GM21367 (cell line): ENCODE measurements at regions not wholly inside any gene's neighbourhood (a gene's known extent, or its start where the extent isn't known, plus 50 kb on each side); places are given as distances from the start of the nearest gene placed in this dataset.

Source experiments
- ATAC-seq: cut with Tn5 transposase; IDR thresholded peaks from one replicate; pipeline ENCODE4 v1.9.1; 2021; ENCODE audit not compliant: unreplicated experiment

DNA sequence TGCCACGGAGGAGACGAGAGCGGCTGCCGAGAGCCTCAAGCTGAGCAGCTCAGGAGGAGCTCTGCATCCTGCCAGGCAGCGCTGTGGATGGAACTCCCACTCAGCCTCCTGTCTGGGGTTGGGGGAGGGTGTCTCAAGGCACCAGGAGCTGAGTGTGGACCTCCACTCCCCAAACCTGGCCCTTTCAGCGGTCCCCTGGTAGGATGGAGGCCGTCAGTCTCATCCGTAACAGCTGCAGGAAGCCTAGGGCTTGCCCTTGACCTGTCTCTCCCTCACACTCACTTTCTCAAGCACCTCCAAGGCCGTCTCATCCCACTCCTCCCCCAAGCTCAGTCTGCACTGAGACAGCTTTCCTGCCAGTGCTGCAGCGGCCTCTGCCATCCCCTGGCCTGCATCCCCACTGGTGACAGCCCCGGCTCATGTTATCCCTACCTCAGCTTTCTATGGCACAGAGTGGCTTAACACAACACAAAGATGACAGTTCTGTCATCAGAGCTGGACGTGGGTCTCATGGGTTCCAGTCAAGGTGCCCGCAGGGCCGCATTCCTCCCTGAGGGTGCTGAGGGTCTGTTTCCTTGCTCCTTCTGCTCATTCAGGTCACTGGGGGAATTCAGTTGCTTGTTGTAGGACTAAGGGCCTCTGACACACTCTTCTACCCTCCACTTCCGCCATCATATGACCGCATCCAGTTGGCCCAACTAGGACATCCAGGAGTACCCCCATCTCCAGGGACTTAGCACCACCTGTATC lies 341.9 kb upstream of the B3GAT1 start:
- no peak for ATAC-seq

DNA sequence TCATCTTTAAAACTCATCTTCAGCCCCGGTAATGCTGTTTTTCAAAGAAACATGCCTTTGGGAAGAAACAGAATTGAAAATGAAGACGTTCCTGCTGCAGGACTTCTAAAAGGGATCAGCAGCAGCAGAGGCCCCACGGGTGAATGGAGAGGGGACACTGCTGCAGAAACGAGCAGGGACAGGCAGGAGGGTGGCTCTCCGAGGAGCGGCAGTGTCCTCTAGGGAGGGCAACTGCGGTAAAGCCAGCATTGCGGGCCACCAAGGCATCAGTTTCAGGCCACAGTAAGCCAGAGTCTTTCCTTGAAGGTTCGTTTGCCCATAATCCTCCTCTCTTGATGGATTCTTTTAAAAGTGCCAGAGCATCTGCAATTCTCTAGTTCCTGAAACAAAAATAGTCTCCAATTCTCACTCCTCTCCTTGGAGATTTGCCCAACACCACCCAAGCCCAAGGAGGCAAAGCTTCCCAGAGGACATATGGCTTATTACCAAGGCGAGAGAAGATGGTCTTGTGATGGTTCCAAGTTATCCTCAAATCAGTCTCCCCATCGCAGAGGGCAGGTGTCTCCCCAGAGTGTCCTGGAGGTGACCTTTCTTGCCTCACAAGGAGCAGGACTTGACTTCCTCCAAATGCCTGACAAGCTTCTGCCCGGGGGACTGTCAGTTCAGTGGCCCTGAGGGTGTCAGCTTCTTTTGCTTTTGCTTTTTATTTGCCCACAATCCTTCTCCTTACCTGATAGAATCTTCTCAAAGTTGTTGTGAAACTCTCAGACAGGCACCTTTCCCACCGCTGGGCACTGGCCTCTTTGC lies 341.1 kb upstream of the B3GAT1 start:
- no peak for ATAC-seq

DNA sequence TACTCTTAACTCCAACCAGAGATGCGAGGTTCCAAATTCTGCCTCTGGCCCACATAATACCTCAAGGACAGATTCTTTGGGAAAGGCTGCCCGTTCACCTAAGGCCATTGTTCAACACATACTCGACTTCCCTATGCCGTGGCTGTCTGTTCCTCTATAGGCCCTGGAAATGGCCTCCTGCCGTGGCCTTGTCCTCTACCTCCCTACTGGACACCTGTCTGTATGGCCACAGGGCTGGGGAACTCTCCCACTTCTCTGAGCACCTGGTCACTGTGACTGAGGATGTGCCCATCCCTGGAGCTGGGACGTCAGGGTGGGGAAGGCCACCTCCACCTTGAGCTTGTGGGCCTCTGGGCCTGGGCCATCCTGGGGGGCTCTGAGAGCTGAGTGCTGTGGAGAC lies 340.5 kb upstream of the B3GAT1 start:
- no peak for ATAC-seq

DNA sequence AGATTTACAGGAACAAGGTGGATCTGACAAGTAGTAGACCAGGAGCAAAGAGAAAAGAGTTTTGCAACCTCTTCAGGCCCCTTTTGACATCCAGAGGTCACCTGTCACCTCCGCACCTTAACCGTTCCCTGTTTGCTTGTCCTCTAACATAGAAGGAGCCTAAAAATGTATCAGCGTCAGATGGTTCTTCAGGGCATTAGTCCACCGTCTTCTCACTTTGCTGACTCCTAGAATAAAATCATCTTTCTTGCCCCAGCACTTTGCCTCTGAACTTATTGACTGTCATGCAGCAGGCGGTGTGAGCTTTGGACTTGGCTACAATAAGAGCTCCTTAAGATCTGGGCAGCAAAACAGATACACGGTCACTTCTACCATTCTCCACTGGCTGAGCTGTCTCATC lies 339.7 kb upstream of the B3GAT1 start:
- no peak for ATAC-seq

DNA sequence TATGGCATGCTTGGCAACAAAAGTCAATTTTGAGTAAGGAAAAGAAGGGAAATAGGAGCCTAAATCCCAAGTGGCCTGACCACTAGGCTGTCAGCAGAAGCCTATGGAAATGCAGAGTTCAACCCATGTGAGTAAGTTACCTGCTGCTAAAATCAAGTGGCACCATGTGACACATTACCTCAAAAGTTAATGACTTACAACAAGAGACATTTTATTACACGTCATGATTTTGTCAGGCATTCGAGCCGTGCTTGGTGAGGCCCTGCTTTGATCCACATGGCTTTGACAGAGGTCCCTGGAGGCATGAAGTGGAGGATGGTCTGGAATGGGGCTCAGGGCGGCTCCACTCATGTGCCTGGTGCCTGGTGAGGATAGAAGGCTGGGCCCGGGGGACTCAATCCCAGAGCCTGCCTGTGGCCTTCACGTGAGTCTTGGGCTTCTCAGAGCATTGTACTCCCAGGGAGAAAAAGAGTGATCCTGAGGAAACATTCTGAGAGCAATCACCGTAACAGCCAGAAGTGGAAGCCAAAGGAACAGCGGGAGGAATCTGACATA lies 339.1 kb upstream of the B3GAT1 start:
- no peak for ATAC-seq

DNA sequence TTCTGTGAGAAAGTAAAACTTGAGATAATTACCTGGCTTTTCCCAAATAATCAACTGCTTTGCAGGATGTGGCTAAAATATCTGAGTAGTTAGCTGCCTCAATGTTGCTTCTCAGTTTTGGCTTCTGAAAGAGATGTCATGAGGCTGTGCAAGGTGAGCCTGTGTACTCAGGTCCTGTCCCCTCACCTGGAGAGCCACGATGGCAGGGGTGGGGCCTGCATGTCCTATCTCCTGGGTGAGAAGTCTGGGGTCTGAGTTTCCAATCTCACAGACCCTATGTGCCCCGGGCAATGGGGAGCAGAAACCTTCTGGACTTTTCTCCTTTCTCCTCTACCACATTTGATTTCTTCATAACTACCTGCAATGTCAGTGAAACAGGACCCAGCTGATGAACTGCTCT lies 338.6 kb upstream of the B3GAT1 start:
- ATAC-seq: no peak

DNA sequence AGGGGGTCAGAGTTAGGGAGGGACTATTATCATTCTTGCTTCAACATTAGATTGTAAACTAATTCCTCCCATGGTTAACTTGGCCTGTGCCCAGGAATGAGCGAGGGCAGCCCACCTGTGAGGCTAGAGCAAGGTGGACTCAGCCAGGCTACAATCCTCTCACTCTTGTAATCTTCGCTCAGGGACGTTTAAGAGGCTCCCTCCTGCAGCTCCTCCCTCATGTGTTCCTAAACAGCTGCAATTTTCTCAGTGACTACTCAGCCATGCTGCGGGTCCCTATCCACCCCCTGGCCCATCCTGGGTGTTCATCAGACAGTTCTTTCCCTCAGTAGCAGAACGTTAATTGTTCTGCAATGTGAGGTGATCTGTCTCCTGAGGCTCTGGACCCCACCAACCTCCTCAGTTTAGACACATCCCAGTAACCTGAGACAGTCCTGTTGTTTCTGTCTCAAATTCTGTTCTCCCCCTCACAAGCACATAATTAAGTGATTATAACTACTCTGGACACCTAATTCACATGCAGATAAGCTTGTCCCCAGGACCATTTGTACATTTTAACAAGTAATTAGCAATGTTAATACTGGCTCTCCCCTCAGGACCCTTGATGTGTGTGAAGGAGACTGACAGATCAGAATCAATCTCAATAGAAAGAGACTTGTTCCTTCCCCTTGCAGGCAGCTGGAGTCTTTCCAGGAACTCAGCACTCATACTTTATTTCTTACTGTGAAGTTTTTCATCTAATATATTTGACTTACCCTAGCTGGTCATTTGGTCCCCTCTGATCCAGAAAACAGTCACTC lies 337.2 kb upstream of the B3GAT1 start:
- no peak for ATAC-seq

DNA sequence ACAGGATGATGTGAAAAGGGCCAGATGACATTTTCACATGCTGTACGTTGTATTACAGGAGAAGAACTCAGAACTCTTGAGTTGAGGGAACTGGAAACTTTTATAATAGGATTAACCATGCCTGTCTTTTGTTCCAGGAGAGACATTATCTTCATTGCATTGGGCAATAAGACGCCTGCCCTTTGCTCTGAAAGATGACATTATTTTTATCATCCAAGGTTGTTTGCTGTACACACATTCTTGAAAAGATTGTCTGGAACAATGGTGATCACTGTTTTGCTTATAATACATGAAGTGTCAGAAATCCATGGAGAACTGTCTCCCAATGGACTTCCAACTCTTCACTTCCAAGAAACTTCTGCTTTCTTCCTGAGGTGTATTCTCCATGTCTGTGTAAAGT lies 334.6 kb upstream of the B3GAT1 start:
- ATAC-seq: no peak

DNA sequence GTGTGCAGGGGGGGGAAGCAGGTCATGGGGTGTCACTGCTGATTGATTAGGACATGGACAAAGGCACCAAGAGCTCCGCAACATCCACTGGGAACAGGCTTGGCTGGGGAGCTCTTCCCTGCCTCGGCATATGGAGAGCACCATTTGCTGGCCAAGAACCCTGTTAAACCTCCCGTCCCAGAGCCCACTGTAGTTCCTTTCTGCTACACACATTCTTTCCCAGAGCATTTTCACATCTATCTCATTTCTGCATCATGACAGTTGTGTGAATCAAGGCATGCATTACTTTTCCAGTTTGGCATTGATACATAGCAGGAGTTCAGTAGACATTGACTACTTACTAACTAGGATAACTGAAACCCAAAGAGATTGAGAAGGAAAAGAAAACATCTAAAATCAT lies 333.4 kb upstream of the B3GAT1 start:
- no peak for ATAC-seq

DNA sequence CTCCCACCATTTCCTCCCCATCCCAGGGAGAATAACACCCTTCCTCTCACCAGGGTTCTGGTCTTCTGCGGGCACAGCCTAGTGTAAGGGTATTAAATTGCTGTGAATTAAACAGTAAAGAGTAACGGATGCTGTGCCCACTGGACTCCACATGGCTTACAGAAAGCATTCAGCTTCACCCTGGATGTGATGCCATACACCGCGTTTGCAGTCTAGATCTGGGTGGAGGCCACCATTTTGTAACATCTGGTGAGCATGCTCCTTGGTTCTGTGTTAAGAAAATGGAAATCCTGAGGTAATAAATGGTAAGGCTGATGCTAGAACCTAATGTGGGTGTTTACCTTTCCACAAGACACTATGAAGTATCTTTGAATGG lies 331.8 kb upstream of the B3GAT1 start:
- no peak for ATAC-seq

DNA sequence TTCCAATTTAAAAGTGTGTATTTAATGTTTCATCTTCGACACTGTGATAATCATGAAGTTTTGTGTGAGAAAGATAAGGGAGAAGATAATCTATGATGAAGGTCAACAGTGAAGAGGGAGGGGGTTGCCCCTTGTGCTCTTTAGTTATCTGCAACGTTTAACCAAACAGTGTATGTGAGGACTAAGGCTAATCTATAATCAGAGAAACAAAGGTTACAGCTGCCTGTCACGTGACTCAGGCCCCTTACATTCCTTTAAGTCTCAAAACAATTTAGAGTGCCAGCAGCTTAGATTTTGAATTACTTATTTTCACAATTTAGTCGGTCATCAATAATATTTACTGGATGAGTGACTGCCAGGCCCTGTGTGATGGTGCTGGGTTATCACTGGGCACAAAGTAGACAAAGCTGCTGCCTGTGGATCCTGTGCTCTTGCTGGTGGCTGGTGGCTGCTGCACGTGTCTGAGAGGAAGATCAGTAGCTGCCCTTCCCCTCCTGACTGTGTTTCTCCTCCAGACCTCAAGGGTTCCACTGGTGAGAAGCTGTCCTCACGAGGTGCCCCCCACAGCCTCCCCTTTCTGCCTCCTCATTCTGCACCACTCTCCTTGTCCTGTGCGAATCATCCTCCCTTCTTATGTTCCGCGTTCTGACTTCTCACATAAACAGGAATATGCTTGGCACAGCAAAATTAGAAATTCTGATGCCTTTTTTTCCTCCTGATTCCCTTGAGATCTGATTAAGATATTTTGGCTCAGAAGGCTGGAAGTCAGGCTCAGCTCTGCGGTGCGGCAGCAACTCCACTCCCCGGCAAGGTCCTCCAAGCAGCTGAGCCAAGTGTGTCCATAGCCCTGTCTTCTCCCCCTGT lies 331.1 kb upstream of the B3GAT1 start:
- ATAC-seq: no peak

DNA sequence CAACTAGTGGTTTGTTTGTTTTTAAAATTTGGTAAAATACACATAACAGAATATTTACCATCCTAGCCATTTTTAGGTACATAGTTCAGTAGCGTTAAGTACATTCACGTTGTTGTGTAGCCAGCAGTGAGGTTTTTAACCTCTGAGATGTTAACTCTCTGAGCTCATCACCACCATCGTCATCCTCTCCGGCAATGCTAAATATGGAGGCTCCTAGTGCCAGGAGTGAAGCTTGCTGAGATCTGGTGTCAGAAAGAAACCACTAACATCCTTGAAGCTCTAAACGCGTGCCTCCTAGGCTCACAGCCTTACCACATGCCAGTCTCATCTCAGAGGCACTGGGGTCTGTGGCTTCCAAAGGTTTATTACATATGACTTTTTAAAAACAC lies 330.2 kb upstream of the B3GAT1 start:
- no peak for ATAC-seq

DNA sequence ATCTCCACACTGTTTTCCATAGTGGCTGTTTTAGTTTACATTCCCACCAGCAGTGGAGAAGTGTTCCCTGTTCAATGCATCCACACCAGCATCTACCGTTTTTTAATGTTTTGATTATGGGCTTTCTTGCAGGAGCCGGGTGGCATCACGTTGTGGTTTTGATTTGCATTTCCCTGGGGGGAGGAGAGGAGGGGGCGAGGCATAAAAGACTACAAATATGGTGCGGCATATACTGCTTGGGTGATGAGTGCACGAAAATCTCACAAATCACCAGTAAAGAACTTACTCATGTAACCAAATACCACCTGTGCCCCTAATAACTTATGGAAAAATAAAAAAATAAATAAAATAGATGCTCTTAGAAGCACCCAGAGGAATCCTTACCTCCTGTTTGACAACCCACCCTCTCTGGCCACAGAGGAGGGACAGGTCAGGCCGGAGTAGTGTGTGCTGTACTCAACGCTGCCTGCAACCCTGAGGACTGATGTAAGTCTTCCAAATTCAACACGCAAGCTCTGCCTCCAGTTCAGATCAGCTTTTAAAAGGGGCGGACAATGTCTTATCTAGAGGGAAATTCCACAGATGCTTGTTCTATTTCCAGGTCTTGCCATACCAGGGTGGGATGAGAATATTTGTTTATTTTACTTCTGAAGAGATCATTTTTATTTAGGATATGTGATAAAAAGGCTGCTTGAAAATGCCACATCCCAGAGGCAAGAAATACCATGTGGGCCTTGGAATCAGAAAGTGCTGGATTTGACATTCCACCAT lies 329.6 kb upstream of the B3GAT1 start:
- no peak for ATAC-seq

DNA sequence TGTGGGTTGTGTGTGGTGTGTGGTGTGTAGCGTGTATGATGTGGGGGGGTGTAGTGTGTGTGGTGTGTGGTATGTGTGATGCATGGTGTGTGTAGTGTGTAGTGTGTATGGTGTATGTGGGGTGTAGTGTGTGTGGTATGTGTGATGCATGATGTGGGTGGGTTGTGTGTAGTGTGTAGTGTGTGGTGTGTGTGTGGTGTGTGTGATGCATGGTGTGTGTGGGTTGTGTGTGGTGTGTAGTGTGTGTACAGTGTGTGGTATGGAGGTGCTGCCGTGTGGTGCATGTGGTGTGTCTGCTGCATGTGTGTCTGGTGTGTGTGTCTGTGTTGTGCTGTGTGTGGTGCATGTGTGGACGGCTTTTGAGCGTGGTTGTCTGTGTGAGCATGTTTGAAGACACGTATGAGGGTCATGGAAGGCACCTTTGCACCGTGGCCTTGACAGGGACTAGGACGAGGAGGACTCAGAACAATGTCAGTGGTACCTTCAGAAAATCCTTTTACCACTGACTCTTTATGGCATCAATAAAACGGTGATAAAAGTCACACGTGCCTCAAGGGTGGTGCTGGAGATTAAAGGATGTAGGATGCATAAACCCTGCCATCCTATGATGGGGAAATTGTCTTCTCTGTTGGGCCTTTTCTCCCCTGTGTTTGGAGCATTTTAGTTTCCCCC lies 328.7 kb upstream of the B3GAT1 start:
- no peak for ATAC-seq

DNA sequence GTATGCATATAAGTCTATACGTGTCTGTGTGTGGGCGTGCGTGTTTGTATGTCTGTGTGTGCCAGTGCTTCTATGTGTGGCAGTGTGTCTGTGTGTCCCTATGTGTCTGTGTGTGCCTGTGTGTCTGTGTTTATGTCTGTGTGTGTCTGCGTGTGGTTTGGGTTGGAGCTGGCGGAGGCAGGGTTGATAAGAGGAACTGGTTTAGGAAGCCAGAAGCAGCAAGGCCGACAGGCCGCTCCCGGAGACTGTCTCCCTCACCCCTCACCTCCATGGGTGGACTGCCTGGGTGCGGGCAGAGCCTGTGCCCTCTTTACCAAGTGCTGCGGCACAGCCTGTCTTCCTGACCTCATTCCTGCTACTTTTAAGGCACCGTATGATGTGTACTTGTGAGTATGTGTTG lies 327.1 kb upstream of the B3GAT1 start:
- ATAC-seq: no peak

DNA sequence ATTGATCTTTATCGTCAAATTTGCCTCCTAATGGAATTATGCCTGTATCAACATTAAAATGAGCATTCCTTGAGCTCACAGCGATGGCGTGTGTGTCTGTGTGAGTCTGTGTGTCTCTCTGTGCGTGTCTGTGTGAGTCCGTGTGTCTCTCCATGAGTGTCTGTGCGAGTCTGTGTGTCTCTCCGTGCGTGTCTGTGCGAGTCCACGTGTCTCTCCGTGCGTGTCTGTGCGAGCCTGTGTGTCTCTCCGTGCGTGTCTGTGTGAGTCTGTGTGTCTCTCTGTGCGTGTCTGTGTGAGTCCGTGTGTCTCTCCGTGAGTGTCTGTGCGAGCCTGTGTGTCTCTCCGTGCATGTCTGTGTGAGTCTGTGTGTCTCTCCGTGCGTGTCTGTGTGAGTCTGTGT lies 326.5 kb upstream of the B3GAT1 start:
- no peak for ATAC-seq

DNA sequence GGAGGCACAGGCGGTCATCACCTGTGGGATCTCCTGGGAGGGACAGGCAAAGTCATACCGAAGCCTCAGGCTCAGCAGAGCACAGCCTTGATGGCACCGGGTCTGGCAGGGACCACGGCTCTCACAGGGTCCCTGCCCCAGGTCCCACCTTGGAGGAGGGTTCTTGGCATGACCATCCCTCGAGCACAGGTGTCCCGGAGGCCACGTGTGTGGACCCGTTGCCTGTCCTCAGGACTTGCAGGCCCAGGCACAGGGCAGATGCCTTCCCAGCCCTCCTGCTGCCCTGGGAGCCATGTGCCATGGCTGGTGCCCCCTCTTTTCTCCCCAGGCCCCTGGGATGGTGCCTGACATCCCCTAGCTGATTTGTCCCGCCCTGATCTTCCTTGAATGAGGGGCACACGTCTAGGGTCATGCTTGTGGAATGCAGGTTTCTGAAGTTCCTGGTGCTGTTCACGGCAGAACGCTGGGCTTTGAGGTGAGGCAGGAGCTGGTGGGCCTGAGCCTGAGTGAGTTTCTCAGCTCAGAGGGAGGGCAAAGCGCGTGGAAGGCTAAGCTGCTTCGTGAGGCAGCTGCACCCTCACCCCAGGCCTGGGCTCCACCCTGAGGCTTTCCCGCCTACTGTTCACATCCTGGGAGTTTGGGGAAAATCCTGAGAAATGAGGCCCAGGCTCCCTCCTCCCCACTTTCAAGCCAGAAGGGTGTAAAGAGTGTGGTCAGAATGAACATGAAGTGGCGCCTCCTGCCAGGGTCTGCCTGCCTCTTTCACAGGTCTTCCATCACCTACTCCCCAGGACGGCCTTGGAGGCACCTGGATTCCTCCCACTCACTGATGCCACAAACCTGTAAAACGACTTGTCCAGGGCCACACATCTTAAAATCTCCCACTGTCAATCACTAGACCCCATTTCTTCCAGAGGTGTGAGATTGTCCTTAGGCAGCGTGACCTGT lies 325.8 kb upstream of the B3GAT1 start:
- ATAC-seq: no peak

DNA sequence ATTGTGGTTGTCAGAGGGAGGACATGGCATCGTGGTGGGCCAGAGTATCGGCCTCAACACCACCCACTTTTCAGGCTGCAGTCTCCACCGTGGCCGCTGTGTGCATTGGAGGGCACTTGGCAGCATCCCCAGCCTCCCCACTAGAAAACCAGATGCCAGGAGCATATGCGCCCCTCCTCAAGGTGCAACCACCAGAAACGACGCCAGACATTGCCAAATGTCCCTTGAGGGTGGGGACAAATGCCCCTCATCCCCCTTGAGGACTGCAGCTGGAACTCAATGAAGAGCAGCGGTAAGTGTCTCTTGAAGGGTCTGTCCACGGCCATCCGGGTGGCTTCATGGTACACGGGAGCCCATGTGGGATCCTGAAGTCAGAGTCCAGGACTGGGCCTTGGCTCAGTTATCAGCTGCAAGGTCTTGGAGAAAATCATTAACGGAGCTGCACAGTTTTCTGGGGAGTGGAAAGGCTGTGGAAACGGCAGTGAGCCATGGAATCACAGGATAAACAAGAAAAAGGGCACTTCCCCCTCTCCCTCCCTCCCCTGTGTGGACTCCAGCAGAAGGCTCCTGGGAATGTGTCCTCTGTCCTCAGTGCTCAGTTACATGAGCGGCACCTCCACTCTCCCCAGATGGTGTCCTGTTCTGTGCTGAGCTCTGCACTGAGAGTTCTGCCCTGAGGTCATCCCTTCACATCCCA lies 324.4 kb upstream of the B3GAT1 start:
- ATAC-seq: no peak
